HEK293 (cell line): ENCODE measurements at regions not wholly inside any gene's neighbourhood (a gene's known extent, or its start where the extent isn't known, plus 50 kb on each side); places are given as distances from the start of the nearest gene placed in this dataset.

ENCODE experiments used
- GLIS2 ChIP-seq: fragments of 450-650 bp; formaldehyde crosslinking; IDR thresholded peaks from 2 replicates; pipeline ENCODE4 v1.5.1; 2016; ENCODE audit warnings: missing biosample characterization, missing genetic modification characterization
- HOXA7 ChIP-seq: sonication (generic); formaldehyde crosslinking; IDR thresholded peaks from 2 replicates; pipeline ENCODE4 v1.8.1; 2022; ENCODE audit warnings: missing genetic modification reagents, borderline replicate concordance
- KLF16 ChIP-seq: fragments of 450-650 bp; formaldehyde crosslinking; IDR thresholded peaks from 2 replicates; pipeline ENCODE4 v1.5.1; 2017; ENCODE audit warnings: missing biosample characterization, missing genetic modification characterization
- PRDM1 ChIP-seq: fragments of 450-650 bp; formaldehyde crosslinking; IDR thresholded peaks from 2 replicates; pipeline ENCODE4; 2016; ENCODE audit warnings: missing biosample characterization, missing genetic modification characterization
- SP7 ChIP-seq: fragments of 450-650 bp; formaldehyde crosslinking; IDR thresholded peaks from 2 replicates; pipeline ENCODE4 v1.5.1; 2016; ENCODE audit warnings: missing biosample characterization, missing genetic modification characterization
- ZBTB20 ChIP-seq: fragments of 450-650 bp; formaldehyde crosslinking; IDR thresholded peaks from 2 replicates; pipeline ENCODE4 v1.5.1; 2016; ENCODE audit warnings: missing biosample characterization, missing genetic modification characterization
- ZFP41 ChIP-seq: fragments of 450-650 bp; formaldehyde crosslinking; IDR thresholded peaks from 2 replicates; pipeline ENCODE4 v1.5.1; 2016; ENCODE audit warnings: missing biosample characterization, missing genetic modification characterization, borderline replicate concordance
- ZNF501 ChIP-seq: fragments of 450-650 bp; formaldehyde crosslinking; IDR thresholded peaks from 2 replicates; pipeline ENCODE4 v1.5.1; 2016; ENCODE audit warnings: missing biosample characterization, missing genetic modification characterization
- ZNF555 ChIP-seq: fragments of 450-650 bp; formaldehyde crosslinking; conservative IDR thresholded peaks from 2 replicates; pipeline ENCODE4 v1.5.1; 2017; ENCODE audit warnings: missing biosample characterization, mild to moderate bottlenecking, missing genetic modification characterization, inconsistent platforms
- ZNF701 ChIP-seq: fragments of 450-650 bp; formaldehyde crosslinking; IDR thresholded peaks from 2 replicates; pipeline ENCODE4 v1.5.1; 2016; ENCODE audit warnings: missing biosample characterization, missing genetic modification characterization
- ZNF768 ChIP-seq: fragments of 450-650 bp; formaldehyde crosslinking; IDR thresholded peaks from 2 replicates; pipeline ENCODE4 v1.5.1; 2018; ENCODE audit warnings: missing biosample characterization, mild to moderate bottlenecking, missing genetic modification characterization
- TF ChIP-seq, protein P1 (sequence below): fragments of 450-650 bp; formaldehyde crosslinking; IDR thresholded peaks from 2 replicates; pipeline ENCODE4 v1.5.1; 2016; ENCODE audit warnings: missing biosample characterization, missing genetic modification characterization
- TF ChIP-seq, protein P2 (sequence below): fragments of 450-650 bp; formaldehyde crosslinking; IDR thresholded peaks from 2 replicates; pipeline ENCODE4 v1.5.1; 2016; ENCODE audit warnings: missing biosample characterization, missing genetic modification characterization

DNA sequence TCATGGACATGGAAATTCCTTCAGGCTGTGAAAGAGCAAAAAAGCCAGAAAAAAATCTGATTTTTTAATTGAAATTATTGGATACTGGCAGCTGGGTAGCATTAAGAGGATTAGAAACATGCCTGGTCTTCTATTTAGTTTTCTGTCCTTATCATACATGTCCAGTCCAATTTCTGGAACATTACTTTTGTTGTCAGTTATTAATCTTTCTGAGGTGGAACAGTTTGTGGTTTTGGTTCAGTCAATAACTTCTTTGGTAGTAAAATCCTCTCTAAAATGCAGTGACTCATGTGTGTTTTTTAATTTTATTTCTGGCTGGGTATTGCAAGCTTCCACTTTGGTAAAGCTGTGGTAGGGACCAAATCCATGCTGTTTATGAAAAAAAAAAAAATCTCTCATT, 687.0 kb upstream of the ADGRL2 start:
- TF ChIP-seq HOXA7 (CRISPR knock-in tag) (no peak), ZNF501 (tag by site-specific recombination) (no peak), KLF16 (tag by site-specific recombination) (no peak), ZBTB20 (tag by site-specific recombination) (no peak), ZNF555 (tag by site-specific recombination) (no peak), PRDM1 (tag by site-specific recombination) (no peak), GLIS2 (tag by site-specific recombination) (no peak), ZFP41 (no peak), ZNF701 (tag by site-specific recombination) (no peak), SP7 (no peak), ZNF768 (no peak)
- TF ChIP-seq, protein P1, sequence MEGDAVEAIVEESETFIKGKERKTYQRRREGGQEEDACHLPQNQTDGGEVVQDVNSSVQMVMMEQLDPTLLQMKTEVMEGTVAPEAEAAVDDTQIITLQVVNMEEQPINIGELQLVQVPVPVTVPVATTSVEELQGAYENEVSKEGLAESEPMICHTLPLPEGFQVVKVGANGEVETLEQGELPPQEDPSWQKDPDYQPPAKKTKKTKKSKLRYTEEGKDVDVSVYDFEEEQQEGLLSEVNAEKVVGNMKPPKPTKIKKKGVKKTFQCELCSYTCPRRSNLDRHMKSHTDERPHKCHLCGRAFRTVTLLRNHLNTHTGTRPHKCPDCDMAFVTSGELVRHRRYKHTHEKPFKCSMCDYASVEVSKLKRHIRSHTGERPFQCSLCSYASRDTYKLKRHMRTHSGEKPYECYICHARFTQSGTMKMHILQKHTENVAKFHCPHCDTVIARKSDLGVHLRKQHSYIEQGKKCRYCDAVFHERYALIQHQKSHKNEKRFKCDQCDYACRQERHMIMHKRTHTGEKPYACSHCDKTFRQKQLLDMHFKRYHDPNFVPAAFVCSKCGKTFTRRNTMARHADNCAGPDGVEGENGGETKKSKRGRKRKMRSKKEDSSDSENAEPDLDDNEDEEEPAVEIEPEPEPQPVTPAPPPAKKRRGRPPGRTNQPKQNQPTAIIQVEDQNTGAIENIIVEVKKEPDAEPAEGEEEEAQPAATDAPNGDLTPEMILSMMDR (tag by site-specific recombination), result no peak
- TF ChIP-seq, protein P2, sequence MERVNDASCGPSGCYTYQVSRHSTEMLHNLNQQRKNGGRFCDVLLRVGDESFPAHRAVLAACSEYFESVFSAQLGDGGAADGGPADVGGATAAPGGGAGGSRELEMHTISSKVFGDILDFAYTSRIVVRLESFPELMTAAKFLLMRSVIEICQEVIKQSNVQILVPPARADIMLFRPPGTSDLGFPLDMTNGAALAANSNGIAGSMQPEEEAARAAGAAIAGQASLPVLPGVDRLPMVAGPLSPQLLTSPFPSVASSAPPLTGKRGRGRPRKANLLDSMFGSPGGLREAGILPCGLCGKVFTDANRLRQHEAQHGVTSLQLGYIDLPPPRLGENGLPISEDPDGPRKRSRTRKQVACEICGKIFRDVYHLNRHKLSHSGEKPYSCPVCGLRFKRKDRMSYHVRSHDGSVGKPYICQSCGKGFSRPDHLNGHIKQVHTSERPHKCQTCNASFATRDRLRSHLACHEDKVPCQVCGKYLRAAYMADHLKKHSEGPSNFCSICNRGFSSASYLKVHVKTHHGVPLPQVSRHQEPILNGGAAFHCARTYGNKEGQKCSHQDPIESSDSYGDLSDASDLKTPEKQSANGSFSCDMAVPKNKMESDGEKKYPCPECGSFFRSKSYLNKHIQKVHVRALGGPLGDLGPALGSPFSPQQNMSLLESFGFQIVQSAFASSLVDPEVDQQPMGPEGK, result no peak
